ENCODE measurements at regions not wholly inside any gene's neighbourhood (a gene's known extent, or its start where the extent isn't known, plus 50 kb on each side); places are given as distances from the start of the nearest gene placed in this dataset.
"Not testable (repeated sequence)": the region's sequence is repeated elsewhere in the genome, so short reads cannot be mapped to it uniquely, and the experiment has no call there.

- DNase-seq (ENCODE audit: low spot score) = not testable (repeated sequence)
Measured at GRCh38 chr6:86872810-86873209, 64.5 kb upstream of the HTR1E start.

GRCh38 chr6:86871681-86872080, 65.6 kb upstream of the HTR1E start:
- DNase-seq (ENCODE audit: low spot score) = no peak

- DNase-seq (ENCODE audit: low spot score) = no peak
Measured at GRCh38 chr6:86869500-86869899, 67.8 kb upstream of the HTR1E start.

GRCh38 chr6:86859513-86859912, 77.8 kb upstream of the HTR1E start:
- no peak for DNase-seq (ENCODE audit: low spot score)

GRCh38 chr6:86858970-86859369, 78.4 kb upstream of the HTR1E start:
- no peak for DNase-seq (ENCODE audit: low spot score)

GRCh38 chr6:86857783-86858182, 79.5 kb upstream of the HTR1E start:
- DNase-seq (ENCODE audit: low spot score) = no peak

GRCh38 chr6:86856937-86857563, 80.3 kb upstream of the HTR1E start:
- DNase-seq (ENCODE audit: low spot score) = peak; percentile 26

- DNase-seq (ENCODE audit: low spot score) = no peak
Measured at GRCh38 chr6:86856379-86856778, 80.9 kb upstream of the HTR1E start.

- no peak for DNase-seq (ENCODE audit: low spot score)
Measured at GRCh38 chr6:86848986-86849385, 88.3 kb upstream of the HTR1E start.

- no peak for DNase-seq (ENCODE audit: low spot score)
Measured at GRCh38 chr6:86832686-86833085, 104.6 kb upstream of the HTR1E start.

GRCh38 chr6:86825436-86825835, 111.9 kb upstream of the HTR1E start:
- no peak for DNase-seq (ENCODE audit: low spot score)

GRCh38 chr6:86822747-86823146, 114.6 kb upstream of the HTR1E start:
- DNase-seq (ENCODE audit: low spot score) = no peak

GRCh38 chr6:86820750-86821149, 116.6 kb upstream of the HTR1E start:
- no peak for DNase-seq (ENCODE audit: low spot score)

- DNase-seq (ENCODE audit: low spot score) = no peak
Measured at GRCh38 chr6:86793649-86794048, 143.7 kb upstream of the HTR1E start.

- no peak for DNase-seq (ENCODE audit: low spot score)
Measured at GRCh38 chr6:86791476-86791875, 145.9 kb upstream of the HTR1E start.

GRCh38 chr6:86789779-86790411, 147.4 kb upstream of the HTR1E start:
- no peak for DNase-seq (ENCODE audit: low spot score)

GRCh38 chr6:86782328-86782727, 155.0 kb upstream of the HTR1E start:
- DNase-seq (ENCODE audit: low spot score) = no peak

- no peak for DNase-seq (ENCODE audit: low spot score)
Measured at GRCh38 chr6:86780923-86781322, 156.4 kb upstream of the HTR1E start.

GRCh38 chr6:86775893-86776292, 161.4 kb upstream of the HTR1E start:
- no peak for DNase-seq (ENCODE audit: low spot score)

- no peak for DNase-seq (ENCODE audit: low spot score)
Measured at GRCh38 chr6:86765211-86765610, 172.1 kb upstream of the HTR1E start.

- DNase-seq (ENCODE audit: low spot score) = not testable (repeated sequence)
Measured at GRCh38 chr6:86759953-86760352, 177.4 kb upstream of the HTR1E start.

GRCh38 chr6:86756640-86757229, 180.6 kb upstream of the HTR1E start:
- no peak for DNase-seq (ENCODE audit: low spot score)

GRCh38 chr6:86744048-86744447, 193.3 kb upstream of the HTR1E start:
- DNase-seq (ENCODE audit: low spot score) = no peak

GRCh38 chr6:86738078-86738477, 199.2 kb upstream of the HTR1E start:
- DNase-seq (ENCODE audit: low spot score) = no peak
